Type B pancreatic cell (in vitro differentiated cells): ENCODE measurements at regions not wholly inside any gene's neighbourhood (a gene's known extent, or its start where the extent isn't known, plus 50 kb on each side); places are given as distances from the start of the nearest gene placed in this dataset.

Experiments
- DNase-seq: peaks from one replicate; pipeline ENCODE4 v3.0.0; 2021; ENCODE audit warnings: mixed read lengths; ENCODE audit not compliant: unreplicated experiment; ENCODE audit errors: extremely low spot score
- H3K27ac Mint-ChIP-seq: 2 replicates; pipeline ENCODE4 v1.8.0; 2021; ENCODE audit warnings: mild to moderate bottlenecking, mixed read lengths
- H3K27me3 Mint-ChIP-seq: 2 replicates; pipeline ENCODE4 v1.8.0; 2021; ENCODE audit warnings: mixed read lengths
- H3K36me3 Mint-ChIP-seq: 2 replicates; pipeline ENCODE4 v1.8.0; 2021; ENCODE audit warnings: mixed read lengths
- H3K4me1 Mint-ChIP-seq: one replicate; pipeline ENCODE4 v1.8.0; 2021; ENCODE audit warnings: mixed read lengths; ENCODE audit not compliant: unreplicated experiment
- H3K4me3 Mint-ChIP-seq: 2 replicates; pipeline ENCODE4 v1.8.0; 2021; ENCODE audit warnings: mild to moderate bottlenecking, mixed read lengths
- H3K9me3 Mint-ChIP-seq: 2 replicates; pipeline ENCODE4 v1.8.0; 2021; ENCODE audit warnings: mixed read lengths
- CTCF ChIP-seq: fragments of 200-600 bp; sonication (generic); conservative IDR thresholded peaks from 2 replicates; pipeline ENCODE4 v1.5.0; 2021; ENCODE audit warnings: antibody characterized with exemption, mild to moderate bottlenecking

GRCh38 chr3:130627882-130628281 is 110.9 kb downstream of the COL6A6 start:
- Mint-ChIP-seq H3K27me3 (peaks cover 24% of the 10 kb centered on the region), H3K36me3 (peaks cover 4% of the 10 kb centered on the region), H3K27ac (no peak overlapping the region), H3K4me1 (peaks cover 3% of the 10 kb centered on the region), H3K4me3 (no peak overlapping the region), H3K9me3 (no peaks in the 10 kb centered on the region)
- no peak for TF ChIP-seq CTCF
- no peak for DNase-seq
